ENCODE measurements at regions not wholly inside any gene's neighbourhood (a gene's known extent, or its start where the extent isn't known, plus 50 kb on each side); places are given as distances from the start of the nearest gene placed in this dataset.

DNA sequence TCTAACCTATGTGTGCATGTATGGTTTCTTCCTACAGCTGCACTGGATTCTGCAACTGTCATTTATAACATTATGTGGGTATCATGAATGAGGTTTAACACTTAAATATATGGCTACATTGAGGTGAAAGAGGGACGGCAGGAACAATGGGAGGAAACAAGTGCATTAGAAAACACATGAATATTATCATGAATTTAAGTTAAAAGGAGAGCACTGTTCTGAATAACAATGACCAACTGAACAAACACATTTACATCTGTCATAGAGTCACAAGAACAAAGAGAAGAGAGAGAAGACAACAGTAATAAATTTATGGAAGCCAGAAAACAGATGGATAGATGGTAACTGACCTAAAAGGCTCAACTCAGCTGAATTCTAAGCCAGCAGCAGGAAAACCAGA, 527.1 kb upstream of the DIPK2B start:
- H3K4me3 Mint-ChIP-seq: no peak overlapping the region
- no peak for DNase-seq (ENCODE audit: low spot score)
- peaks cover 0 to 5% of the 10 kb centered on the region in 2 donors for H3K4me1 Mint-ChIP-seq (ENCODE audit: low read depth in 2 of 2)
- ATAC-seq: no peak
- H3K27me3 Mint-ChIP-seq: peaks cover 6 to 18% of the 10 kb centered on the region in 2 donors
- H3K9me3 Mint-ChIP-seq: no peaks in the 10 kb centered on the region
- no peak overlapping the region for H3K27ac Mint-ChIP-seq
- H3K36me3 Mint-ChIP-seq: no peaks in the 10 kb centered on the region

- ATAC-seq: no peak
- no peak overlapping the region for H3K27ac Mint-ChIP-seq
Measured at GRCh38 chrX:45722471-45722870, 521.8 kb upstream of the DIPK2B start.

DNA sequence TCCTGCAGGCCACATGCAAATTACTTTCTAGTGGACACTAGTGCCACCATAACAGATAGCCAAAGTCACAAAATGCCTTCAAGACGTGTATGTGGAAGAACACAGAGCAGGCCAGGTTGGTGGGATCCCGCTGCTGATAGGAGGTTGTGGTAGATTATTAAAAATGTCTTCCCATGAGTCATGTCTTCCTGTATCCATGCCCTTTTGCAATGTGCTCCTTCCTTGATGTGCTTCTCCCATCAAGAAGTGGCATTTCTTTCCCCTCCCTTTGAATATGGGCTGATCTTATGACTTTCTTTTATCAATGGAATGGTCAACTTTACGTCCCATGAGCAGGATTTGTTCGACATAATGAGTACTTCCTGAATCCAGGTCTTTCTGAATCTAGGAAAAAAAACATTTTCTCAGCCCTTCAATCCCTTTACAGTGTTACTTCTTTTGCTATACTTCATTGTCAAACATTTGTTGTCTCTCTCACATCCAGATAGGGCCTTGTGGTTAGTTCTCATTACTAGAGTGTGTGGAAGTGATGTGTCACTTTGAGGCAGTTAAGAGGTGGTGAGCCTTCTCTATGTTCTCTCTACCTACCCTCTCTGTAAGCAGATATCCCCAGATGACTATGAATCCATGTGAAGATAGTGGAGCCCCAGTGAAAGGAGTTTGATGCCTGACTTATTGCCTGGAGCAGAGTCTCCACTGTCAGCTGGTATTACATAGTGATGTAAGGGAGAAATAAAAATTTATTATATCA, 519.2 kb upstream of the DIPK2B start:
- peaks cover 0 to 3% of the 10 kb centered on the region in 2 donors for H3K27me3 Mint-ChIP-seq
- peaks cover 5% of the 10 kb centered on the region for H3K36me3 Mint-ChIP-seq
- DNase-seq (ENCODE audit: low spot score): no peak
- peak overlapping the region; percentile 6 to 77 for H3K27ac Mint-ChIP-seq
- ATAC-seq: peak; percentile 79 to 95
- peak overlapping the region; percentile 74 for H3K4me3 Mint-ChIP-seq
- peaks cover 38 to 44% of the 10 kb centered on the region in 2 donors for H3K4me1 Mint-ChIP-seq (ENCODE audit: low read depth in 2 of 2)
- peaks cover 2% of the 10 kb centered on the region for H3K9me3 Mint-ChIP-seq

More at GRCh38 chrX:45722471-45722870, 521.8 kb upstream of the DIPK2B start:
- no peak overlapping the region for H3K4me3 Mint-ChIP-seq
- no peak for DNase-seq (ENCODE audit: low spot score)
- H3K27me3 Mint-ChIP-seq: peaks cover under 1 to 3% of the 10 kb centered on the region in 2 donors
- H3K36me3 Mint-ChIP-seq: peaks cover 5% of the 10 kb centered on the region
- H3K9me3 Mint-ChIP-seq: peaks cover 2% of the 10 kb centered on the region
- peaks cover 15 to 24% of the 10 kb centered on the region in 2 donors for H3K4me1 Mint-ChIP-seq (ENCODE audit: low read depth in 2 of 2)

DNA sequence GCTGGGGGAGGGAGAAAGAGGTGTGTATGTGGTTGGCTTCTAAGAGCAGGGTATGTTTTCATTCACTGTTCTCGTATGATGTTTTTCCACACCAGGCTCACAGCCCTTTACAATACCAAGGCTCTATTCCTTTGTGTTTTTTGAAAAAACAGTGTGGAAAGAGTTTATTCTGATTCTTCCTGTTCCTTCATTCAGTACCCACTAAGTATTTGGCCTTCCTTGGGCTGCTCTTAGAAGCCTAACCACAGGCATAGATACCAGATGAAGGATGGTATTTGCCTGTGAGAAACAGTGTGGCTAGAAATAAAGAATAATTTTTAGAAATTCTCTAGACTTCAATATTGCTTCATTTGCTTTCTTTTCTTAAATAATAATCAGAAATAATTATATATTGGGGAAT, 518.0 kb upstream of the DIPK2B start:
- ATAC-seq: no peak
- H3K27me3 Mint-ChIP-seq: no peaks in the 10 kb centered on the region

GRCh38 chrX:45716750-45717149, 516.1 kb upstream of the DIPK2B start:
- Mint-ChIP-seq H3K4me3 (no peak overlapping the region), H3K27me3 (no peaks in the 10 kb centered on the region), H3K4me1 (ENCODE audit: low read depth in 2 of 2) (peaks cover 63 to 72% of the 10 kb centered on the region in 2 donors), H3K36me3 (peaks cover 5% of the 10 kb centered on the region), H3K9me3 (peaks cover 5% of the 10 kb centered on the region), H3K27ac (peak overlapping the region; percentile 98 to 99)
- no peak for ATAC-seq
- no peak for DNase-seq (ENCODE audit: low spot score)

More for the DNA sequence above, 518.0 kb upstream of the DIPK2B start:
- no peak for DNase-seq (ENCODE audit: low spot score)
- Mint-ChIP-seq H3K4me1 (ENCODE audit: low read depth in 2 of 2) (peaks cover 48 to 56% of the 10 kb centered on the region in 2 donors), H3K9me3 (peaks cover 2% of the 10 kb centered on the region), H3K27ac (no peak overlapping the region), H3K4me3 (no peak overlapping the region), H3K36me3 (peaks cover 5% of the 10 kb centered on the region)

GRCh38 chrX:45715748-45716147, 515.1 kb upstream of the DIPK2B start:
- Mint-ChIP-seq H3K4me3 (peak overlapping the region; percentile 78), H3K36me3 (peaks cover 8% of the 10 kb centered on the region), H3K27ac (peak overlapping the region; percentile 98 to 99), H3K27me3 (no peaks in the 10 kb centered on the region), H3K4me1 (ENCODE audit: low read depth in 2 of 2) (peaks cover 73 to 81% of the 10 kb centered on the region in 2 donors), H3K9me3 (peaks cover 9% of the 10 kb centered on the region)
- DNase-seq (ENCODE audit: low spot score) (no peak), ATAC-seq (peak; percentile 30 to 45)

DNA sequence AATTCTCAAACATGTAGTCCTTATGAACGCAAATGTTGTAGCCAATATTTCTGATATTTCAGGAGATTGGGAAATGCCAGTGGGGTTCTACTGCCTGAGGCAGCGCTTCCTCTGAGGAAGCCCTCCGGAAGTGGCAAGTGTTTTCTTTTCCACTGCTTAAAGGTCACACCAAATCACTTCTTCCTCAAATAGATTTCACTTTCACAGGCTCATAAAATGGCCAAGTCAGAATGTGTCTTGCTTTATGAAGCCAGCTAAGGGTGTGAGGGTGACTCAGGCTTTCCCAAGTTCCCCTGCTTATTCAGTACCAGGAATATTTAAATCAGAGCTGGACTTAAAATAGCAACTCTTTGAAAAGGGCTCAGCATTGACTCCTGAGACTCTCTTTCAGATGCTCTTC, 514.2 kb upstream of the DIPK2B start:
- ATAC-seq (peak; percentile 39 to 64), DNase-seq (ENCODE audit: low spot score) (peak; percentile 70)
- peaks cover 5% of the 10 kb centered on the region for H3K36me3 Mint-ChIP-seq
- H3K4me1 Mint-ChIP-seq (ENCODE audit: low read depth in 2 of 2): peaks cover 76 to 84% of the 10 kb centered on the region in 2 donors
- H3K9me3 Mint-ChIP-seq: peaks cover 9% of the 10 kb centered on the region
- H3K27ac Mint-ChIP-seq: peak overlapping the region; percentile 98 to 99
- H3K27me3 Mint-ChIP-seq: no peaks in the 10 kb centered on the region
- peak overlapping the region; percentile 78 for H3K4me3 Mint-ChIP-seq

- no peak overlapping the region for H3K4me3 Mint-ChIP-seq
- peak overlapping the region; percentile 98 to 99 for H3K27ac Mint-ChIP-seq
- H3K36me3 Mint-ChIP-seq: peaks cover 15% of the 10 kb centered on the region
- H3K27me3 Mint-ChIP-seq: no peaks in the 10 kb centered on the region
- no peak for ATAC-seq
- H3K9me3 Mint-ChIP-seq: peaks cover 9% of the 10 kb centered on the region
- peaks cover 86 to 87% of the 10 kb centered on the region in 2 donors for H3K4me1 Mint-ChIP-seq (ENCODE audit: low read depth in 2 of 2)
- no peak for DNase-seq (ENCODE audit: low spot score)
Measured at GRCh38 chrX:45712067-45712466, 511.4 kb upstream of the DIPK2B start.

DNA sequence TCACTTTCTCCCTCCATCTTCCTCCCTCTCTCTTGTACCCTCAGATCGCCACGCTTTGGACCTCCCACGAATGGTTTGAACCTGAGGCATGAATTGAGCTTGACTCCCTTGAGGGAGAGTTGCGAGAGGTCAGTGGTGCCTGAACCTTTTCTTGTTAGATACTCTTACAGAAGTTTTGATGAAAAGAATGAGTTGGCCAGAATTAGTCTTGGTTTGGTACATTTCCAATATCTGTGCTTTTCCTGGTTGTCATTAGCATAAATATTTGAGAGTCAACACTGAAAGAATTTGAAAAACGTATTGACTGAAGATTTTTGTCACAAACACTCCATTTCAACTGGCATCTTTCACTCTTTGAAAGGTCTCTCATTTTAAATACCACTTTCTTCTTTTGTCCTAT, 510.6 kb upstream of the DIPK2B start:
- ATAC-seq: no peak
- peak overlapping the region; percentile 84 for H3K4me3 Mint-ChIP-seq
- H3K4me1 Mint-ChIP-seq (ENCODE audit: low read depth in 2 of 2): peaks cover 78 to 84% of the 10 kb centered on the region in 2 donors

DNA sequence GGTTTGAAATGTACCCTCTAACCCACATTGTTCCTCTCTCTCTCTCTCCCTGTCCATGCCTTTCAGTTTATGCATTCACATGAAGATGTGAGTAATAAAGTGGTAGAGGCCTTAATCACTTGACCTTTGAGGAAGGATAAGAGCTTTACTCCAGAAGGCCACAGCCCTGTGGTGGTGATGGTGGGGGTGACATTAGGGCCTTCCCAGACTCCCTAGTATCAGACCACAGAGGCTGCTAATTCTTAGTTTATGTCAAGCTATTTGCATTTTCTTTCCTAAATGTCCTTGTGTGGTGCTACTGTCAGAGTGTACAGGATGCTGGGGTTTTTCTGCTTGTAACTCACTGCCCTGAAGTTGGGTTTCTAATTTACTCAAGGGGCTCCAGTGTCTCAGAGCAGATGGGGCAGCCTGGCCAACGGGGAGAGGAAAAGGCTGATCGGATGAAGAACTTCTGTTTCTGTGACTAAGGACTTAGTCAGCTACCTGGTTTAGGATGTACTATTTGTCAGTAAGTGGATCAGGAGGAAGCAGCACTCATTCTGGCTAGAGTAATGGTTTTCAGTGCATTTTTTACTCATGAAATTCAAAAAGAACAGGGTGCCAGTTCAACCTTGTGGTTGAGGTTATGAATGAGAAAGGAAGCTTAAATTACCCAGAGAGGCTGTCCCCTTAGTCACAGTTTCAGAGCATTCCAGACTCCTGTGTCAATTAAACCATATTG, 509.6 kb upstream of the DIPK2B start:
- peak overlapping the region; percentile 84 for H3K4me3 Mint-ChIP-seq

More for the DNA sequence above, 510.6 kb upstream of the DIPK2B start:
- Mint-ChIP-seq H3K27me3 (no peaks in the 10 kb centered on the region), H3K36me3 (peaks cover 17% of the 10 kb centered on the region), H3K27ac (peak overlapping the region; percentile 98 to 99), H3K9me3 (peaks cover 10% of the 10 kb centered on the region)
- no peak for DNase-seq (ENCODE audit: low spot score)

GRCh38 chrX:45709381-45709780, 508.7 kb upstream of the DIPK2B start:
- no peaks in the 10 kb centered on the region for H3K27me3 Mint-ChIP-seq
- ATAC-seq (peak; percentile 32 to 47), DNase-seq (ENCODE audit: low spot score) (no peak)
- H3K4me3 Mint-ChIP-seq: peak overlapping the region; percentile 84
- H3K27ac Mint-ChIP-seq: peak overlapping the region; percentile 98 to 99
- H3K9me3 Mint-ChIP-seq: peaks cover 13% of the 10 kb centered on the region
- peaks cover 20% of the 10 kb centered on the region for H3K36me3 Mint-ChIP-seq
- peaks cover 60 to 69% of the 10 kb centered on the region in 2 donors for H3K4me1 Mint-ChIP-seq (ENCODE audit: low read depth in 2 of 2)

More for the DNA sequence above, 509.6 kb upstream of the DIPK2B start:
- Mint-ChIP-seq H3K9me3 (peaks cover 13% of the 10 kb centered on the region), H3K27me3 (no peaks in the 10 kb centered on the region), H3K36me3 (peaks cover 20% of the 10 kb centered on the region), H3K27ac (peak overlapping the region; percentile 98 to 99), H3K4me1 (ENCODE audit: low read depth in 2 of 2) (peaks cover 69 to 77% of the 10 kb centered on the region in 2 donors)
- ATAC-seq (peak; percentile 91 to 93), DNase-seq (ENCODE audit: low spot score) (peak; percentile 85)

- H3K9me3 Mint-ChIP-seq: peaks cover 13% of the 10 kb centered on the region
- H3K36me3 Mint-ChIP-seq: peaks cover 4% of the 10 kb centered on the region
- H3K27me3 Mint-ChIP-seq: no peaks in the 10 kb centered on the region
- H3K4me3 Mint-ChIP-seq: peak overlapping the region; percentile 49
- ATAC-seq: peak; percentile 64 to 72
- H3K27ac Mint-ChIP-seq: peak overlapping the region; percentile 79 to 89
- no peak for DNase-seq (ENCODE audit: low spot score)
- H3K4me1 Mint-ChIP-seq (ENCODE audit: low read depth in 2 of 2): peaks cover 23 to 42% of the 10 kb centered on the region in 2 donors
Measured at GRCh38 chrX:45699158-45699557, 498.5 kb upstream of the DIPK2B start.

GRCh38 chrX:45697591-45697990, 496.9 kb upstream of the DIPK2B start:
- no peak for DNase-seq (ENCODE audit: low spot score)
- H3K9me3 Mint-ChIP-seq: peaks cover 13% of the 10 kb centered on the region
- ATAC-seq: no peak
- H3K36me3 Mint-ChIP-seq: peaks cover 4% of the 10 kb centered on the region
- H3K4me1 Mint-ChIP-seq (ENCODE audit: low read depth in 2 of 2): peaks cover 23 to 39% of the 10 kb centered on the region in 2 donors
- H3K27ac Mint-ChIP-seq: peak overlapping the region in 1 of 2 donors; percentile 18
- no peaks in the 10 kb centered on the region for H3K27me3 Mint-ChIP-seq
- peak overlapping the region; percentile 55 for H3K4me3 Mint-ChIP-seq

DNA sequence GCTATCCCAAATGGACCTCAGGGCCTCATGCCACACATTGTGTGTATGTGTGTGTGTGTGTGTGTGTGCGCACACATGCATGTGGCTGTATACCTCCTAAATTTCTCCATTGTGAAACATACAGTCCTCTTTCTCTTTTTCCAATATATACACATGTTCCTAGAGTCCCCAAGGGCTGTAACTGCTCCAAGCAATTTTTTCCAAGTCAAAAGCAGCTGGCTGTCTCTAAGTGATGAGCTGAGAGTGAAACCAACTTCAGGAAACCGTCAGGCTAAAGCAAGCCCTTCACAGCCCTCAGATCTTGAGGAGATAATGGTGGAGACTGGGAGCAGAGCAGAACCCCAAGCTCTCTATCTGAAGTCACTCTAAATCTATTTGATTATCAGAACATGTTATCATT, 496.1 kb upstream of the DIPK2B start:
- no peak for DNase-seq (ENCODE audit: low spot score)
- Mint-ChIP-seq H3K27me3 (no peaks in the 10 kb centered on the region), H3K4me3 (no peak overlapping the region), H3K4me1 (ENCODE audit: low read depth in 2 of 2) (peaks cover 23 to 38% of the 10 kb centered on the region in 2 donors), H3K27ac (no peak overlapping the region), H3K36me3 (peaks cover 4% of the 10 kb centered on the region), H3K9me3 (peaks cover 13% of the 10 kb centered on the region)
- no peak for ATAC-seq

Data from natural killer cell treated with Interleukin-12 subunit alpha and Interleukin-12 subunit beta and Interleukin-15 and Interleukin-18, amount 100 ng/mL, for 72 hours (primary cell).